HG02973 (cell line): ENCODE measurements at regions not wholly inside any gene's neighbourhood (a gene's known extent, or its start where the extent isn't known, plus 50 kb on each side); places are given as distances from the start of the nearest gene placed in this dataset.
A peak's percentile ranks its signal among the peaks of the same experiment; 100 is the strongest.

Experiments used
- ATAC-seq: cut with Tn5 transposase; IDR thresholded peaks from one replicate; pipeline ENCODE4 v1.9.1; 2021; ENCODE audit warnings: moderate library complexity; ENCODE audit not compliant: unreplicated experiment

DNA sequence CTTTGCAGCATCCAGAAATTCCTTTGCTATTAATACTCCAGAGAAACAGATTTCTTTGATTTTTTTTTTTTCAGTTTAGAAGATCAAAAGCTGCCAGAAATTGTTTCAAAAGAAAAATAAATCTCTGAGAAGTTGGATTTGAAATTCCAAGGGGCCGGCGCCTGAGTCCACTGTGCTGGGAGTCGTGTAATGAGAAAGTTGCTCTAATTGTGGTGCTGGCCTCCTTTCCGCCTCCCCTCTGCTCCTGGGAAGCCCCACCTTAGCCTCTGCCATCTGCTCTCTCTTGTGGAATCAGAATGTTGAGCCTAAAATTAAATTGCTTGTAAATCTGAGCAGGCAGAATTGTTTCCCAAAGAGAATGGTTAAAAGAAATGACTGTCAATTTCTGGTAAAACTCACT is 93.3 kb downstream of the EMX2 start:
- ATAC-seq: no peak

DNA sequence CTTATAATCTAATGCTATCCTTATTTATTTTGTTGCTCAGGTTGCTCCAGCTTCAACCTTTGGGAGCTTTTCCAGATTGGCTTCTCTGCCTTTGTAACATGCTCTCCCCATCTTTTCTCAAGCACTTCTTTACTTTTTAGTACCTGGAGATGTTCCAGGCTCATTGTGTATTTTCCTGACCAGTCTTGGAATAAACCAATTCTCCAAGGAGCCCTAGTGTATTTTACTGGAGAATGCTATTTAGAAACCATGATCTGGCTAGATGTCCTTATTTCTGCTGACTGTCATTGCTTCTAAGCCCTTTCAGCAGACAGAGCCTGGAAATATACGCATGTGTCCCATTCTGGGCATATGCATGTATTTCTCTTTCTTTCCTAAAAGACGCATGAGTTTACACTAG is 95.7 kb downstream of the EMX2 start:
- no peak for ATAC-seq

DNA sequence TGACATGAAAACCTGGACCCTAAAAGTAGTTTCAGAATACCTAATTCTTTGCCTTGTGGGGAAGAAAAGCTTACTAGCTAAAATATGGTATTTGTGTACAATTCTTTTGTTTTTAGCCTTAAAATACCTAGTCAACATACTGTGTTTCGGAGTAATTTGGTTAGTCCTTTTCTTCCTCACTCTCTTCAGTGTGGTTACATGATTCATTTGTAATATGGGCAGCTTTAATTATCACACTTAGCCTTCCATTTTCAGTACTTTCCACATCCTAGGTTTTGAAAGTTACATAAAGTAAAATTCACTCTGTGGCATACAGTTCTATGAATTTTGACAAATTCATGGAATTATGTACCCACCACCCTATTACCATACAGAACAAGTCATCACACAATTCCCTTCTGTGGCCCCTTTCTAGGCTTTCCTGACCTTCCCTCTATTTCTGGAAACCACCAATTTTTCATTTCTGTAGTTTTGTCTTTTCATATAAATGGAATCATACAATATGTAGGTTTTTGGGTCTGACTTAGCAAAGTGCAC is 96.2 kb downstream of the EMX2 start:
- no peak for ATAC-seq

DNA sequence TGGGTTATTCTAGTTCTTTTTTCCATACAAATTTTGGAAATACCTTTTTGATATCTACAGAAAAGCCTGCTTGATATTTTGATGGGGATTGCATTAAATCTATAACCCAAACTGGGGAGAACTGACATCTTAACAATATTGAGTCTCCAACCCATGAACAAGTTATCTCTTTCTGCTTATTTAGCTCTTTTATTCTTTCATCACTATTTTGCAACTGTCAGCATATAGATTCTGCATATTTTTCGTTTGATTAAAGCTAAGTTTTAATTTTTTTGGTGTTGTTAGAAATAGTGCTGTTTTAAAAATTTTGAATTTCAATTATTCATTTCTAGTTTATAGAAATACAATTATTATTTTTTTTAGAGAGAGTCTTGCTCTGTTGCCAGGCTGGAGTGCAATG is 97.9 kb downstream of the EMX2 start:
- no peak for ATAC-seq

DNA sequence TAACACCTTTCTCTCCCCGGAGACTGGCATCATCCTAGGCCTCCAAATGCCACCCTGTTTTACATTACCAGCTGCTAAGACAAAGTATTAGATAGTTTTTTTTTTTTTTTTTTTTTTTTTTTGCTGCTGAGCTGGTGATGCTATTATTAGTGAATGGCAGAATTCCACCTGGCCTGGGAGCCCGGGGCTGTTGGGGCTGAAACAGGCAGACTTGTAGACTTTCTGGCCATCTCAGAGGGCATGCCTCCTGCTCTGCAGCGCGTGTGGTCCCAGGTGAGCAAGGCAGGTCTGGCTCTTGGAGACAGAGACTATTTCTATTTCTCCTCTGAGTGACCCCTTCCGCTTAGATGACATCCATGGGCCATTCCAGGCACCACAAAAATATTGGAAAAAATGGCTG is 104.2 kb downstream of the EMX2 start:
- no peak for ATAC-seq

DNA sequence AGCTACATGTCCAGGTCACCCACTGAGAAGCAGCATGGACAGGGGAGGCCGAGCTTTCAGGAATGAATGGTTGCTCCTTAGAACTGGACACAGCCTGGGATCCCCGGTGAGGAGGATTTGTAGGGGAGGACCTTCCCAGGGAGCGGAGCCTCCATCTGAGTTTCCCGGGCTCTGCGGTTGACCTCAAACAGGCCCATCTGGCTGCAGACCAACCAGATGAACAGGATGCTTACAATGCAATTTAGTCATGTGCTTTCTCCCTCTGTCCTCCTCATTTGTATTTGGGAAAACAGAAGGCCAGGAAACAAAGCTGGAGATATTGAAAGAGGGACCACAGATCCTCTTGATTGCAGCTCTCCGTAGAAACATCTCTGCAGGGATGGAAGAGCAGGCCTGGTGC is 104.8 kb downstream of the EMX2 start:
- ATAC-seq: no peak

DNA sequence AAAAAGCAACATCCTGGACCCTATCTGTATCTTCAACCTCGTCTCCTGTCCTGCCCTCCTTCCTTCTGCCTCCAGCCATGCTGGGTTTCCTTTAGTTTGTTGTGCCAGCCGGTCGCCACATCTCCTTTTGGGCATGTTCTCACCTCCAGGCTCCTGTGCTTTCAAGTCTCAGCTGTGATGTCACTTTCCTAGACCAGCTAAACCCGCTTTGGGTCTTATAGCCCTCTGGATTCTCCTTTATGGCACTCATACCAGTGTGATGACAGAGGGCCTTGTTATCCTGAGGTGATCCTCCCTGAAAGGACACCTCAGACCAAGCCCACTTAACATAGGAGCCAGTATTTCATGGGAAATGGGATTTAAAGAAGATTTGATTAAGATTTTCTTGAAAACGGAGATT is 108.6 kb downstream of the EMX2 start:
- no peak for ATAC-seq

DNA sequence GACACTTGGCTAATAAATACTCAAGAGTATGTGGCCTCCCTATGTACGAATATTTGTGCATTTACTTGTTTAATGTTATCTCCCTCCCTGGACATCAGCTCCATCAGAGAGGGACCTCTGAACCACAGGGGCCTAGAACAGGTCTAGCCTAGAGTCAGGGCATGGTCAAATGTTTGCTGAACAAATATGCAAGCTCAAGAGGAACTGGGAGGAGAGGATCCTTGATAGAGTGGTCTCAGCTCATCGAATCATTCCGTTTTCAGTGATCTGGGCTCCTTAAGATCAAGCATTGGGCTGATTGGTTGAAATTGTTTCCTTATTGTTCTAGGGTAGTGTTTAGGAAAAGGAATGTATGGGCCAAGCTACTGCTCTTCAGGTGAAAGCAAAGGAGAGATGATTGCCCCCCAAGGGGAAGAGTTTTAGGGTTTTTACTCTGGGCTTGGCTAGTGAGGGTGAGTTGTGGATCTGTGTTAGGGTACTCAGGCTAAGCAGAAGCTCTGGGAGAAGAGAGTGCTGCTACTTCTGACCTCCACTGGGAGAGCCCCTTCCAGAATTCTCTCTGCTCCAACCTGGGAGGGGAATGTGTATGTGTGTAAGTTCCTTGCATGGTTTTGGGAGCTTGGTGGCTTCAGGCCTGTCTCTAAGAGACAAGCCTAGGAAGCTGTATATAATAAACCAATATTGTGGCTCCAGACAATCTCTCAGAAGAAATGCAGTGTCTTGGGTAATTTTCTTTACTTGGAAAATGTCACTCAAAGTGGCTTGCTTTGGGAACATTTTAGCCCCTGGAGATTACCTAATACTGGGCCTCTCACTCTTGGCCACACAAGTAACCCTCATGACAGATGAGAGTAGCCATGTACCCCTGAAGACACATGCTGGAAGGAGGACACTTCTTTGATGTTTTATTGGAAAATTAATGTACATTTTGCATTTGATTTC is 110.0 kb downstream of the EMX2 start:
- ATAC-seq: peak; percentile 11

DNA sequence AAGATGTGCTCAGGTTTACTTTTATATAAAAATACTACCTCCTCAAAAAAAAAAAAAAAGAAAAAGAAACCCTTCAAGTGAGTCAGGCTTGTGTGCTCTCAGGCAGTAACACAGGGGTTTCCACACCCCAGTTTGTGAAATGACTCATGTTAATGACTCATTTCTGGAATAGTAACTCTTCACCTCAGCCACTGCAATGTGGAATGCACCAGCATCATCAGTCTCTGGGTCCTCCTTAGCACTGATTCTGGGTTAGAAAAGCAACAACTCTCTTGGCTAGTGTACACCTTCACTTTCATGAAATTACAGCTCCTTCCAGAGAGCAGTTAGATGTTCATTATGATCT is 110.6 kb downstream of the EMX2 start:
- ATAC-seq: peak; percentile 80

DNA sequence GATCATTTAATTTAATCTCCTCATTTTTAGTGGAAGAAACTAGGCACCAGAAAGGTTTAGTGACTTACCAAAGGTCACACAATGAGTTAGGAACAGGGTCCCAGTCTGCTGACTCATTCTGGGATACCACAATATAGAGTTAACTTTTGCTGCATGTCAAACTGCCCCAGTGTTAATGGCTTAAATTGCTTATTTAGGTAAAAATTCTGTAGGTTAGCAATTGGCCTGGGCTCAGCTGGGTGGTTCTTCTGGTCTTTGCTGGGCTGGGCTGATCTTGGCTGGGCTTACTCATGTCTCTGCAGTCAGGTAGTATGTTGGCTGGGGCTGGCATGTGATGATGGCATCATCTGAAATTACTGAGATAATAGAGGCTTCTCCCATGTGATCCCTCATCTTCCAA is 111.6 kb downstream of the EMX2 start:
- ATAC-seq: no peak

DNA sequence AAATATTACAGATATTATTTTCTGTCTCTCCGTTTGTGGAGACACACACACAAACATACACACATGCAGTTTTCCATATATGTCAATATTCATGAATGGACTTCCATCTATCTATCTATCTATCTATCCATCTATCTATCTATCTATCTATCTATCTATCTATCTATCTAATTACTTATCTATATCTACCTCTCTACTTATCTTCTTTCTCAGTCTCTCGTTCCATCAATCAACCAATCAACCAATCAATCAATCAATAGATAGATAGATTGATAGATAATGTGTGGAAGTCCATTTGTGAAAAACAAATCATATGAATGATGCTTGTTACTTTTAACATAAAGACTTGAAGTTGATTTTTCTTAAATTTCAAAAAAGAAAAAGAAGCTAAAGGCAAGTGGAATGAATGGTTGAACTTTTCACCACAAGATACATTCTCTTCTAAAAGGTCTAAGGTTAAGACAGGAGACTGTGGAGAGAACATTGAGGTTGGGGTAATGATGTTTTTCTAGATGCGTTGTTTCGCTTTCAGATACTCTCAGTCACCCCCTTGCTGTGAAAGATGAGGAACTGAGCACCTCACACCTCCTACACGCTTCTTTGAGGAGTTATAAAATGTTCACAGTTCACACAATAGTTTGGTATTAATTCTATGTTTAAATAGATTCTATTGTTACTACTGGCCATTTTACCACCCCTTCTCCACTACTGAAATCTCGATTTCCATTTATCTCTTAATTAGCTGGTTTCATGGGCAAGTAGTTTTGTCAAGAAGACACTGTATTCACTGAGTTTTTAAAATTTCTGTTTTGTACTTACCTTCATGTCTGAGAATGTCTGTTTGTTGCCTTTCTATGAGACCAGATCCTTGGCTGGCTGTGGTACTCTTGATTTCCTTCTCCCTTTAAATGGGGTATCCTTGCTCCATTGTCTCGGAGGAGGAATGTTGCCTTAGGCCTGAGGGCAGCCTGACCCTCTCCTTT is 114.1 kb downstream of the EMX2 start:
- peak; percentile 88 for ATAC-seq

DNA sequence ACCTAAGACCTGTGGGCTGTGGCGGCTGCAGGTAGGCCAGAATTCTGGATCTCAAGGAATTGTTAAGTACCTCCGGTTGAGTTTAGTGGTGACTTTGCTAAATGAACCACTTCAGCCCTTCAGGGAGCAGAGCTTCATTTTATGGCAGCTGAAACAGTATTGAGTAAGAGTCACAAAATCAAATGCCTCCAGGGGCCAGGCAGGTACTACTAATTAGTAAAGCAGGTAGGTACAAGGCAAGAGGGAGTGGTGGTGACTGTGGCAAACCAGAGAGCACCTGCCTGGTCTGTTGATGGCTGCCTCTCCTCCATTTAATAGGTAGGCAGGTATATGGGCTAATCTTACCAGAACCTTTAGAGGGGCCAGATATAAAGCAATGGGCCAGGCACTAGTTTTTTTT is 118.8 kb downstream of the EMX2 start:
- ATAC-seq: no peak

DNA sequence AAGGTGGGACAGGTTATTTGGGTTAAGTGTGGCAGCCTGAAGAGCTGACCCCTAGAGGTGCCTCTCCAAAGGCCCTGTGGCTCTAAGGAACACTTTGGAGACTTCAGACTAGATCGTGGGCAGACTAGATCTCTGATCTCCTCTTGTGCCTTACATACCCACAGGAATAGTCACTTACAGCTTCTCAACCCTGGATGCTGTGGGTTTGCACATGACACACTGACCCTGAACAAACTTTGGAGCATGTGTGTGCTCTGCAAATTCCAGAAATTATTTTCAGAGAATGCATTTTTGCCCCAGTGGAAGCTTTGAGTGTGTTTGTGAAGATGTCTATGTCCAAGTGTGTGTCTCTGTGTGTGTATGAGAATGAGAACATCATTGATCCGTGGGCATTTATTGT is 119.6 kb downstream of the EMX2 start:
- ATAC-seq: no peak

DNA sequence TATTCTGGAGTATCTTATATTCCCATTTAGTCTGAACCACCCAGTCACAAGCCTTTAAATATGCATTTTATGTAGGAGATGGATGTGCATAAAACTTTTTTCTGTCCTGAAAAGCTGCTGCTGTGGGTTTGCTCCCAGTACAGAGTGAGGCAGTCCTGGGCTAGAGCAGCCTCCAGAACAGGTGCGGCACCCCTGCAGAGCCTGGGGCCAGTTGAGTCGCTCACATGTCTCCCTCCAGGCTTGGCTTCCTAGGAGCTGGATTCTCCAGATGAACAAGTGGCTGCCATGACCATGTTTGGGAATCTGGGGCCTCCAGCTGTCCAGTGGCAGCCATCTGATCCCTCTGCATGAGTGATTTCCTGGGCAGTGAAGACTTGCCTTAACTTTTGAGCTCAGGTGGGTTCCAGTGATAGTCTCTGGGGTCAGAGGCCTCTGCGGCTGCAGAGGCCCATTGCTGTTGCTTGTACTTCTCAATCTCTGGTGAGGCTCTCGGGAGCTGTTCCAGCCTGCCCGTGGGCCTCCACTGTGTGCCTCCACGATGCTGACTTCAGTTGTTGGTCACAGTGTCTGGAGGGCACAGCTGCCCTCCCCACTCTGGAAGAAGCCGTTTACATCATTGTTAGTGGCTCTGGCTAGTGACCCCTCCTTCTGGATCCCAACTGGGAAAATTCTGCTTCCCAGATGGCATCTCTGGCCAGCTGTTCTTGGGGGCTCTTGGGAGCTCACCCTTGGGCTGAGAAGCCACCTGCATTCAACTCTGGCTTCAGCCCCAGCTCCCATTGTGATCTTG is 120.4 kb downstream of the EMX2 start:
- ATAC-seq: no peak

DNA sequence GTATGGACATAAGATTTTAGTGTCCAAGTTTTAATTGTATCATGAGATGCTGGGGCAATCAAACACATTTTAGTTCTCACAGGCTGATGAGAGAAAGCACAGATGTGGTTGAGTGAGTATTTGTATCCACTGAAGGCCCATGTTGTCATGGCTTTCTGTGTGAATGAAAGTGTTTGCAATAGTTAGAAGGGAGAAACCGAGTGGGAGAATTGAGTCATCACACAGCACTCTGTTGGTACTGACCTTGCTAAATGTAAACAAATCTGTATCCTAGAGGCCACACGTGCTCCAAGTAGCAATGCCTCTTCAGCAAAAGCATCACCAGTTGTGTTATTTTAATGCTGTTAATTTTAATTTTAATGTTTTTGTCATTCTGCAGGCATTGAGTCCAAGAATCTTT is 121.2 kb downstream of the EMX2 start:
- peak; percentile 99 for ATAC-seq

DNA sequence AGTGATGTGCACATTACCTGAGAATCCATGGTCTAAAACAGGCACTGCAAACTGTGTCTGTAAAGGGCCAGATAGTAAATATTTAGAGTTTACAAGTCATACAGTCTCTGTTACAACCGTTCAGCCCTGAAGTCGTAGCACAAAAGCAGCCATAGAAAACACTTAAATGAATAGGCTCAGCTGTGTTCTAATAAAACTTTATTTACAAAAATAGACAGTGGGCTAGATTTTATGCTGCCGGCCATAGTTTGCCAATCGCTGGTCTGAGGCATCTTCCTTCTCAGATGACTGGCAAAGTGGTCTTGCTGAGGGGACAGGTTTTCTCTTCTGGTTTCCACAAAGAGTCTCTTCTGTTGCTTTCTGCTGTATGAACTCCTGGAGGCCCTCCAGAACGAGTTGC is 121.7 kb downstream of the EMX2 start:
- ATAC-seq: no peak

DNA sequence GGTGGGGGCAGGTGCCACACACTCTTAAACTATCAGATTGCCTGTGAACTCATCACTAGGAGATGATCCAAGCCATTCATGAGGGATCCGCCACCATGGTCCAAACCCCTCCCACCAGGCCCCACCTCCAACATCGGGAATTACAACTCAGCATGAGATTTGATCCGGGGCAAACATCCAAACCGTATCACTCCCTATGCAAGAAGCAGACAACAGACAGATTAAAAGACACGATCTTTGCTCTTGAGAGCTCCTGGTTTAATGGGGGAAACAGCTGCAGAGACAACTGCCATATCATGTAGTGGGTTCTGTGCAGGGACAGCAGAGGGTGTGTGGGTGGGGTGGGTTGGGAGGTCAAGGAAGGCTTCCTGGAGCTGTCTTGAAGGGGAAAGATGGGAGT is 123.6 kb downstream of the EMX2 start:
- ATAC-seq: no peak

DNA sequence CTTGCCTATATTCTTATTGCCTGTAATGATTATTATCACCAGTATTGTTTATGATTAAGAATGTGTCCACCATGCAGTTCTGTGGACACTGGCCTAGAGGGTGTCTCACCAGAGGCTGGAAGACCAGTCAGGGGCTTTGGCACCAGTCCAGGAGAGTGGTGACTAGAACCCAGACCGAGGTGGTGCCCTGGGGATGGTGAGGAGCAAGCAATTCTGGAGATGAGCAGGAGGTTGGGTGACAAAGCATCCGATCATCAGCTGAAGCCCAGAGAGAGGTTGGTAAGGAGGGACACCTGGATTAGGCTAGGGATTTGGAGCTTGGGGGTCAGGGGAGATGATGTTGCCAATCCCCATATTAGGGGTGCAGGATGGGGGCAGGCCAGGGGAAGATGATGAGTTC is 124.4 kb downstream of the EMX2 start:
- no peak for ATAC-seq

DNA sequence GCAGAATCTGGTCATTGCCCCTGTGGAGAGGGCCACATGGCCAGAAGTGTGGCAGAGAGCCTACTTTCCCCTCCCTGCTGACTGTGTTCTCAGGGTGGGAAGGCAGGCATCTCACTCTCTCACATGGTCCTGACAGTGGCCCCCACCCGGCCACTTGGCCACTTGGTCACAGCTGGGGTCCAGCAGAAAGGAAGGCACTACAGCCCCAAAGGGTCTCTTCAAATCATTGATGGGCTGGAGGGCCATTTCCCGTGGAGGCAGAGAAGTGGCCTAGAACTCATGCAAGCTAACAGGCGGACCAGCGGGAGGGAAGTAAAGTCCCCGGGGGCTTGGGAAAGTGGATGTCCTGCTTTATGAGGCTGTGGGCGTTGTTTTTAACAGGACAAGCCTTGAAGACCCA is 125.3 kb downstream of the EMX2 start:
- no peak for ATAC-seq

DNA sequence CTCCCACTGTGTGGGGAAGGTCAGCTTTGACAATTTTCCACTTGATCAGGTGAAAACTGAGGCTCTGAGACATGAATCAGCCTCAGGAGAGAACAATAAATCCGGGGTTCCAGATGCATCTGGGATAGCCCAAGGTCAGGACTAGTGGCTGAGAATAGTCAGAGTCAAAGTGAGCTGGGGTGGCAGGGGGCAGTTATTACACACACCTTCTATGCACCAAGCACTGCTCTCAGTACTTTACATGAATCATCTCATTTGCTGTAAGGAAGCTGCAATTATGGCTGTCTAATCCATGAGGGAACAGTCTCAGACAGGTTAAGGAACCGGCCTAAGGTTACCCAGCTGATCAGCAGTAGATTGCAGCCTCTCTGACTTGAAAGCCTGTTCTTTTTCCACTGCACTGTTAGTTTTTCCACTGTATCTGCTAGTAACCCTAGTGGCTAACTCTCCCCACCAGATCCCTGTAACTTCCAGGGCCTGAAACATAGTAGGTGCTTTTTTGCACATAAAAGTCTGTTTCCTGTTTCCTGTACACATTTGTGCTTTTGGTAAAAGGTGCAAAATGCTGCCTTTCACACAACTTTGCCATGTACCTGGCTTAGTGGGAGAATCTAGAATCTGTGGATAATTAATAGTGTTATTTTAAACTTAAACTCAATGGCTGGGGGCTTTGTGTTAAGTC is 125.9 kb downstream of the EMX2 start:
- no peak for ATAC-seq
